Keratinocyte (primary cell): ENCODE measurements at regions not wholly inside any gene's neighbourhood (a gene's known extent, or its start where the extent isn't known, plus 50 kb on each side); places are given as distances from the start of the nearest gene placed in this dataset.
A peak's percentile ranks its signal among the peaks of the same experiment; 100 is the strongest.

Experiments
- DNase-seq: peaks from one replicate; pipeline ENCODE4 v3.0.0-alpha.2; 2011; ENCODE audit warnings: low read depth, missing footprints, low spot score
- FAIRE-seq: peaks from 2 replicates; lab custom pipeline; 2011; peaks lifted over from hg19 to GRCh38; lab: Jason Lieb, UNC
- H2AFZ ChIP-seq: 2 replicates; pipeline ENCODE4 v1.6.0; 2012; ENCODE audit warnings: low read length, control low read depth, inconsistent platforms; ENCODE audit not compliant: control insufficient read depth
- H3K27ac ChIP-seq: 2 replicates; pipeline ENCODE4 v1.5.1; 2011; ENCODE audit warnings: low read length; ENCODE audit not compliant: control insufficient read depth, insufficient read depth
- H3K27me3 ChIP-seq: 3 replicates; pipeline ENCODE4 v1.6.0; 2011; ENCODE audit warnings: low read length; ENCODE audit not compliant: control insufficient read depth, insufficient read depth; ENCODE audit errors: extremely low read depth
- H3K36me3 ChIP-seq, 2 experiments: 2 replicates in 1 of 2; 3 replicates in 1 of 2; pipeline ENCODE4 v1.5.1; 2011; ENCODE audit warnings: low read length in 2 of 2, mild to moderate bottlenecking in 1 of 2; ENCODE audit not compliant: control insufficient read depth in 2 of 2, insufficient read depth in 2 of 2; ENCODE audit errors: extremely low read depth in 1 of 2
- H3K4me1 ChIP-seq: 3 replicates; pipeline ENCODE4 v1.5.1; 2011; ENCODE audit warnings: low read length; ENCODE audit not compliant: control insufficient read depth, insufficient read depth; ENCODE audit errors: extremely low read depth
- H3K4me2 ChIP-seq: 3 replicates; pipeline ENCODE4 v1.6.0; 2011; ENCODE audit warnings: low read depth, low read length; ENCODE audit not compliant: control insufficient read depth, insufficient read depth; ENCODE audit errors: extremely low read depth
- H3K4me3 ChIP-seq, 3 experiments: fragments of 200-600 bp in 1 of 3; sonication (generic) in 1 of 3; 2 replicates in 2 of 3; 3 replicates in 1 of 3; pipeline ENCODE4 v1.5.1; 2011 to 2016; ENCODE audit warnings: low read length in 3 of 3, mild to moderate bottlenecking in 3 of 3, control low read depth in 2 of 3, inconsistent platforms in 1 of 3, low read depth in 1 of 3, mixed read lengths in 1 of 3, mixed run types in 1 of 3, moderate library complexity in 1 of 3; ENCODE audit not compliant: control insufficient read depth in 2 of 3, insufficient read depth in 2 of 3; ENCODE audit errors: extremely low read depth in 1 of 3
- H3K79me2 ChIP-seq: 2 replicates; pipeline ENCODE4 v1.6.0; 2012; ENCODE audit warnings: low read length; ENCODE audit not compliant: control insufficient read depth, insufficient read depth
- H3K9ac ChIP-seq: 3 replicates; pipeline ENCODE4 v1.6.0; 2011; ENCODE audit warnings: low read length; ENCODE audit not compliant: control insufficient read depth, insufficient read depth; ENCODE audit errors: extremely low read depth
- H3K9me1 ChIP-seq: 3 replicates; pipeline ENCODE4 v1.6.0; 2011; ENCODE audit warnings: low read length; ENCODE audit not compliant: control insufficient read depth, insufficient read depth; ENCODE audit errors: extremely low read depth
- H3K9me3 ChIP-seq: 2 replicates; pipeline ENCODE4 v1.5.1; 2012; ENCODE audit warnings: low read depth, low read length; ENCODE audit not compliant: control insufficient read depth
- H4K20me1 ChIP-seq: 3 replicates; pipeline ENCODE4 v1.6.0; 2011; ENCODE audit warnings: low read length; ENCODE audit not compliant: control insufficient read depth, insufficient read depth; ENCODE audit errors: extremely low read depth
- CTCF ChIP-seq, 3 experiments: IDR thresholded peaks in 1 of 3; conservative IDR thresholded peaks in 1 of 3; optimal IDR thresholded peaks in 1 of 3; 2 replicates in 2 of 3; 3 replicates in 1 of 3; pipeline versions ENCODE3 to v1.5.1; 2011; ENCODE audit warnings: low read length in 3 of 3, mild to moderate bottlenecking in 3 of 3, moderate library complexity in 2 of 3, control low read depth in 1 of 3, inconsistent platforms in 1 of 3; ENCODE audit not compliant: insufficient read depth in 2 of 3; ENCODE audit errors: extremely low read depth in 1 of 3
- EZH2 ChIP-seq: IDR thresholded peaks from one replicate; pipeline ENCODE4 v1.6.1; 2012; ENCODE audit warnings: inconsistent platforms, mild to moderate bottlenecking, low read length, moderate library complexity
- dilution Hi-C: fragments of 300-500 bp; cut with MboI; formaldehyde crosslinking; loops from one replicate; pipeline ENCODE4 v1.7.0; 2020; ENCODE audit warnings: low sequenced_read_pairs; ENCODE audit not compliant: extremely low pct_ligation_motif_present

GRCh38 chr9:3746296-3747275, 220.8 kb upstream of the RFX3 start:
- peak overlapping the region; percentile 50 for H3K4me2 ChIP-seq
- no peak overlapping the region for H3K4me3 ChIP-seq
- H3K79me2 ChIP-seq = no peaks in the 10 kb centered on the region
- FAIRE-seq (peak; percentile 94), DNase-seq (peak; percentile 75)
- H3K4me1 ChIP-seq = peaks cover 35% of the 10 kb centered on the region
- H3K9me1 ChIP-seq = no peaks in the 10 kb centered on the region
- no peaks in the 10 kb centered on the region for H3K9me3 ChIP-seq
- dilution Hi-C loops = no loop called here
- H2AFZ ChIP-seq = peak overlapping the region; percentile 4
- H3K27ac ChIP-seq = peak overlapping the region; percentile 52
- no peaks in the 10 kb centered on the region for H3K36me3 ChIP-seq
- TF ChIP-seq EZH2 (no peak), CTCF (optimal IDR thresholded peaks at IDR 0.05 in 1 of 3, IDR thresholded peaks at IDR 0.05 in 1 of 3, conservative IDR thresholded peaks at IDR 0.05 in 1 of 3; ENCODE audit: extremely low read depth in 1 of 3, insufficient read depth in 2 of 3, low read length in 3 of 3) (no peak)
- H3K9ac ChIP-seq = peak overlapping the region; percentile 10
- H4K20me1 ChIP-seq = no peaks in the 10 kb centered on the region
- no peaks in the 10 kb centered on the region for H3K27me3 ChIP-seq

DNA sequence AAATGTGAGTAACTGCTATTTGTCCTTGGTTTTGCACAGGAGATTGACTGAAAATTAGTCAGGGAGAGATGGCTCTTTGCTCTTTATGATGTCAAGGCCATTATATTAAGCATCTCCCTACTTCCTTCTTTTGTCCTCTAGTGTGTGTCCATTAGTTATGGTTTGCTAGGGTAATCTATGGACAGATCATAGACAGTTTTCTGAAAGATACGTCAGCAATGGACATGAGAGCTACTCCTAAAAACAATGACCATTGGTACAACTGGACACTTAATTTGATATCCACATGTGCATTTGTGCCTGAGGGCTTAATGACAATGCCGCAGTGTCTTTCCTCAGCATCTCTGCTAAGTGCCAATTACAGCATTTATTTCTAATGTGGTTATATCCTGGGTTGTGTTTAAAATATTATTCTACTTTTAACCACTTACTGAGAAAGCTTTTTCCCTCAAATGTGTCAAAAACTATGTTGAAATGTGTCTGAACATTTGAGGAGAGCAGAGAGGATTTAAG, 218.2 kb upstream of the RFX3 start:
- Histone ChIP-seq H3K27me3 (no peaks in the 10 kb centered on the region), H4K20me1 (no peaks in the 10 kb centered on the region), H2AFZ (no peak overlapping the region), H3K79me2 (no peaks in the 10 kb centered on the region), H3K4me1 (peaks cover 42% of the 10 kb centered on the region), H3K9me3 (no peaks in the 10 kb centered on the region), H3K9me1 (no peaks in the 10 kb centered on the region), H3K27ac (no peak overlapping the region), H3K4me2 (no peak overlapping the region), H3K4me3 (no peak overlapping the region), H3K9ac (no peak overlapping the region), H3K36me3 (no peaks in the 10 kb centered on the region)
- no peak for DNase-seq
- dilution Hi-C loops = no loop called here
- FAIRE-seq = no peak
- TF ChIP-seq EZH2 (no peak), CTCF (optimal IDR thresholded peaks at IDR 0.05 in 1 of 3, IDR thresholded peaks at IDR 0.05 in 1 of 3, conservative IDR thresholded peaks at IDR 0.05 in 1 of 3; ENCODE audit: extremely low read depth in 1 of 3, insufficient read depth in 2 of 3, low read length in 3 of 3) (no peak)
